ENCODE measurements at regions not wholly inside any gene's neighbourhood (a gene's known extent, or its start where the extent isn't known, plus 50 kb on each side); places are given as distances from the start of the nearest gene placed in this dataset.
A peak's percentile ranks its signal among the peaks of the same experiment; 100 is the strongest.
"Not testable (repeated sequence)": the region's sequence is repeated elsewhere in the genome, so short reads cannot be mapped to it uniquely, and the experiment has no call there.

GRCh38 chr15:28459279-28459678, 73.5 kb downstream of the GOLGA8G start:
- Histone ChIP-seq H3K36me3 (no peaks in the 10 kb centered on the region), H3K9me3 (no peaks in the 10 kb centered on the region), H3K27me3 (no peaks in the 10 kb centered on the region), H3K4me3 (no peak overlapping the region), H3K4me1 (no peaks in the 10 kb centered on the region), H3K27ac (no peak overlapping the region)
- no peak for DNase-seq
- no peak for TF ChIP-seq CTCF (IDR thresholded peaks at IDR 0.05)
- no peak for TF ChIP-seq POLR2A (IDR thresholded peaks at IDR 0.05)

DNA sequence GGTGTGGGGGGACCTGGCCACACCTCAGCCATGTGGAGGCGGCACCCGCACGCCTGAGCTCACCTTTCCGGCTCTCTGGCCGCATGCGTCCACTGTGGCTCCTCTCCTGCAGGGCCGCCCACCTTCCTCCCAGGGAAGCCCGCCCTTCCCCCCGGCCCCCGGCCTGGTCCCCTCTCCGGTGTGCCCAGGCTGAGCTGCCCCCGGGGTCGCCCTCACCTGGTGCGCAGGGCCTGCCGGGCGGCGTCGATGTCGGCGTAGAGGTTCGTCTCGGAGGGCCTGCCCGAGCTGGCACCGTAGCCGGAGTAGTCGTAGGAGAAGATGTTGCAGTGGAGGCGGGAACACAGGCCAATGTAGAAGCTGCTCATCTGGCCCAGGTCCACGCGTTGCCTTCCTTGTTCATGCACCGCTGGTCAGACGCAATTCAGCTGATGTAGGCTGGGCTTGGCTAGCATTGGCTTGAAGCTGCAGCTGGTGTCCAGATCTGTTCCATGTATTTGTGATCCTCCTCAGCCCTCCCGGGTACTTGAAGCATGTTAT, 75.3 kb downstream of the GOLGA8G start:
- not testable (repeated sequence) for H3K4me3 ChIP-seq, H3K9me3 ChIP-seq, H3K27me3 ChIP-seq, H3K36me3 ChIP-seq, H3K4me1 ChIP-seq, H3K27ac ChIP-seq
- peak in 2 of 3 donors; percentile 15 to 44 for DNase-seq

DNA sequence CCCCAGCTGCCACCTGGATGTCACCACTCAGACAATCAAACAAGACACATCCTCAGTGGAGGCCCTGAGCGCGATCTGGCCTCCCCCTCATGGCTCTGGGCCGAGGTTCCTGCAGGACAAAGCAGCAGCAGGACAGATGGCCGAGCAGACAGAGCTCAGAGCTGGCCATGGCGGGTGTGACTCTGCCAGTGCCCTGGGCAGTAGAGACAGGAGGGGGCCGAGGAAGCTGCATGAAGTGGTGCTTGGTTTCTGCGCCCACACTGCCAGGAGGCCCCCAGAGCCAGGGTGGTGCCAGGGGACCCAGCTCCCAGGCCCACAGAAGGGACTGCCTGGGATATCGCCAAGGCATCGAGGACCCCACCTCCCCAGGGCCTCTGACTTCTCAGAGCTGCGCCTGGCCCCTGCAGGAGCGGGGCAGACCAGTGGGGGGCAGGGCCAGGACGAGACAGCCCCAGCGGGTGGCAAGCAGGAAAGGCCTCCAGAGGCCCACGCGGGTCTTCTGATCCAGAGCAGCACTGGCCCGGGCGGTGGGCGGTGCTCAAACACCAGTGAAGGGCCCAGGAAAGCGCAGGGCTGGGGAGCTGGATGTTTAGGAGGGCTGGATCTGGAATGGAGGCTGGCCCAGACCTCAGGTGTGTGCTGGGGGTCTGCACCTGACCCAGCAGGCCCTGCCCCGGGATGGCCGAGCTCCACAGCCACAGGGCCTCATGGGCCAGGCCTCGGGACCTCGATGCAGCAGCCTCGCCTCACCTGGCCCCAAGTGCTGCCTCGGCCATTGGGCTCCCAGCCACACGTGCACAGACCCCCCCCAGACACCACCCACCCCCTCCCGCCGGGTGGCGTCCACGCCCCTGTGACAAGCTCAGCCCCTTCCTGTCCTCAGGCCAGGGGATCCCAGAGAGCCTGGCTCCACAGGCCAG, 76.0 kb downstream of the GOLGA8G start:
- no peak overlapping the region for H3K4me3 ChIP-seq
- H3K36me3 ChIP-seq, result no peaks in the 10 kb centered on the region
- DNase-seq, result peak in 2 of 3 donors; percentile 15 to 50
- TF ChIP-seq POLR2A (IDR thresholded peaks at IDR 0.05), result no peak
- TF ChIP-seq CTCF (IDR thresholded peaks at IDR 0.05), result no peak
- no peaks in the 10 kb centered on the region for H3K27me3 ChIP-seq
- H3K27ac ChIP-seq, result no peak overlapping the region
- H3K9me3 ChIP-seq, result no peaks in the 10 kb centered on the region
- no peaks in the 10 kb centered on the region for H3K4me1 ChIP-seq

DNA sequence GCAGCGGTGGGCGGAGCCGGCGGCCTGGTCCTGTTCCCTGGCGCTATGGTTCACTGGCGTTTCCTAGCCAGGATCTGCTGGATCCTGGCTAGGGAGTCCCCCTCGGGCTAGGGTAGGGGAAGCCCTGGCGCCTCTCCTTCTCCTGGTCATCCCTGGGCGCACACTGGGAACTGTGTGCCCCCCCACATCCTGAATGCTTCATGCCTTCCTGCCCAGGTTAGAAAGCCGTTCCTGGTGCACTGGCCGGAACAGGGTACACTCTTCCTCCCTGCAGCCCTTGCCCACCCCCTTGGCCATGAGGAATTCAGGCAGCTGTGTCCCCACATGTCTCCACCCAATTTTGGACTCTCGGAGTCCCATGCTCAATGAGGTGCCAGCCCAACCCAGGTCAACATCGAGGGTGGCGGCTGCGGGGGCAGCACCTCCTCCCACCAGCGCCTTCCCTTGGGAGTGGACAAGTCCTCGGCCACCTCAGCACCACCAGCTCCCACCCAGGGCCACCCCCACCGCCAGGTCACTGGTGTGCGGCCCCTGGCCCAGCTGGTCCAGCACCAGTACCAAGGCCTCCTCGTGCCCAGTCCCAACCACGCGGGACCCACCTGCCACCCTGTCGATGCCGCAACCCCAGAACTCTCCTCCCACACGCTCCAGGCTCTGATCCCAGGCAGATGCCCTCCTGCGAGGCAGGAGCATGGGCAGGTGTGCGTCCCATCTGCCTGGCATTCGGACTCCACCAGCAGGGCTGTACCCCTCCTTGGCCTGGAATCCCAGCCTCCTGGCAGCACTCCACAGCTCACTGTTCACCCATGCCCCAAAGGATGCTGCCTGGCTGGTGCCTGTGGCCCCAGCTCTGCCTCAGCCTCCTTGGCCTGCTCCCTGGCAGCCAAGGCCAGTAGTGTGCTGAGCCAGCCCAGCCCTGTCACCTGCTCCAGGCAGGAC, 77.0 kb downstream of the GOLGA8G start:
- H3K36me3 ChIP-seq, H3K4me1 ChIP-seq, H3K27me3 ChIP-seq, H3K9me3 ChIP-seq, H3K27ac ChIP-seq, H3K4me3 ChIP-seq: not testable (repeated sequence)
- peak in 1 of 3 donors; percentile 45 for DNase-seq

DNA sequence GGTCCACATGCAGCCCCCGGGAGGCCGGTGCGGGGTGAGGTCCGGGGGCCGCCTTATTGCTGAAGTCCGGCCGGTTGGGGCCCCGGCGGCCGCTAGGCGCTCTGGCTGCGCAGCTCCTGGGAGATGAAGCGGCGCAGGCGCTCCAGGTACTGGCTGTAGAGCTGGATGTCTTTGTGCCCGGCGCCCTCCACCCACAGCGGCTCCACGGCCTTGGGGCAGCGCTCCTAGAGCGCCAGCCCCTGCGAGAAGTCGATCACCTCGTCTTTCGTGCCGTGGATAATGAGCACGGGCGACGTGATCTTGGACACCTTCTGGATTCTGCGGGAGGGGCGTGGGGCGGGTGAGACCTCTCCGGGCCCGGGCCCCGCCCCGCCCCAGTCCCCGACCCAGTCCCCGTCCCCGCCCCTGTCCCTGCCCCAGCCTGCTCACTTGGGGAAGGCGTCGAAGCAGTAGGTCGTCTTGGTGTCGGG, 76.3 kb downstream of the GOLGA8F start:
- peak overlapping the region in 1 of 4 donors; percentile 22 for H3K4me3 ChIP-seq
- DNase-seq, H3K36me3 ChIP-seq, H3K4me1 ChIP-seq, H3K27me3 ChIP-seq, H3K27ac ChIP-seq, H3K9me3 ChIP-seq: not testable (repeated sequence)
